ENCODE measurements at regions not wholly inside any gene's neighbourhood (a gene's known extent, or its start where the extent isn't known, plus 50 kb on each side); places are given as distances from the start of the nearest gene placed in this dataset.

DNA sequence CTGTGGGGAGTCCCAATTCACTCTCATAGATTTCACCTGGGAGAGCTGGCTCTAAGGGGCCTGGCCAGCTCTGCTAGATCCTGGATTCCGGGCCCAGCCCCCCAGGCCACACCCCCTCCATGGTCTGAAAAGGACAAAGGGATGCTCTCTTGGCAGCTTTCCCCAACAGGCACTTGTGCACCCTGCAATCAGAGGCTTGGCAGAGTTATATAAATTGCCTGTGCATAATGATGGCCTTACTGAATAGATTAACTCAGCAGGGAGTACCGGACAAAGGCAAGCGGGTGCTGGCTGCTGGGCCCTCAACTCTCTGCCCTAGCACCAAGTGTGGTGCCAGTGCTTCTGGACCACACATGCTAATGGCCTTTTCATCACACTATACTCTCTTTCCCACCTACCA, 461.6 kb downstream of the BUD13 start:
- TF ChIP-seq, protein P1, sequence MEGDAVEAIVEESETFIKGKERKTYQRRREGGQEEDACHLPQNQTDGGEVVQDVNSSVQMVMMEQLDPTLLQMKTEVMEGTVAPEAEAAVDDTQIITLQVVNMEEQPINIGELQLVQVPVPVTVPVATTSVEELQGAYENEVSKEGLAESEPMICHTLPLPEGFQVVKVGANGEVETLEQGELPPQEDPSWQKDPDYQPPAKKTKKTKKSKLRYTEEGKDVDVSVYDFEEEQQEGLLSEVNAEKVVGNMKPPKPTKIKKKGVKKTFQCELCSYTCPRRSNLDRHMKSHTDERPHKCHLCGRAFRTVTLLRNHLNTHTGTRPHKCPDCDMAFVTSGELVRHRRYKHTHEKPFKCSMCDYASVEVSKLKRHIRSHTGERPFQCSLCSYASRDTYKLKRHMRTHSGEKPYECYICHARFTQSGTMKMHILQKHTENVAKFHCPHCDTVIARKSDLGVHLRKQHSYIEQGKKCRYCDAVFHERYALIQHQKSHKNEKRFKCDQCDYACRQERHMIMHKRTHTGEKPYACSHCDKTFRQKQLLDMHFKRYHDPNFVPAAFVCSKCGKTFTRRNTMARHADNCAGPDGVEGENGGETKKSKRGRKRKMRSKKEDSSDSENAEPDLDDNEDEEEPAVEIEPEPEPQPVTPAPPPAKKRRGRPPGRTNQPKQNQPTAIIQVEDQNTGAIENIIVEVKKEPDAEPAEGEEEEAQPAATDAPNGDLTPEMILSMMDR (IDR thresholded peaks at IDR 0.05) = no peak
- no peak for TF ChIP-seq POLR2A (IDR thresholded peaks at IDR 0.05)
